Smooth muscle cell (in vitro differentiated cells): ENCODE measurements at regions not wholly inside any gene's neighbourhood (a gene's known extent, or its start where the extent isn't known, plus 50 kb on each side); places are given as distances from the start of the nearest gene placed in this dataset.
A peak's percentile ranks its signal among the peaks of the same experiment; 100 is the strongest.

Experiments used
- DNase-seq: peaks from one replicate; lab custom pipeline; 2025; ENCODE audit not compliant: unreplicated experiment; lab: John Stamatoyannopoulos, UW
- H2AFZ ChIP-seq: fragments of 200-600 bp; sonication (generic); 2 replicates; pipeline ENCODE4 v1.6.0; 2016; ENCODE audit warnings: antibody characterized with exemption, low read depth, mild to moderate bottlenecking
- H3F3A ChIP-seq: fragments of 200-600 bp; sonication (generic); 2 replicates; pipeline ENCODE4 v1.6.0; 2017; ENCODE audit warnings: antibody characterized with exemption, low read depth
- H3K27ac ChIP-seq: fragments of 200-600 bp; sonication (generic); 2 replicates; pipeline ENCODE4 v1.5.1; 2016; ENCODE audit warnings: low read depth, mild to moderate bottlenecking
- H3K27me3 ChIP-seq: fragments of 200-600 bp; sonication (generic); 2 replicates; pipeline ENCODE4 v1.6.1; 2016; ENCODE audit warnings: low read depth, mild to moderate bottlenecking
- H3K36me3 ChIP-seq: fragments of 200-600 bp; sonication (generic); 2 replicates; pipeline ENCODE4 v1.5.1; 2016; ENCODE audit warnings: low read depth
- H3K4me1 ChIP-seq: fragments of 200-600 bp; sonication (generic); 2 replicates; pipeline ENCODE4 v1.5.1; 2016; ENCODE audit warnings: low read depth
- H3K4me2 ChIP-seq: fragments of 200-600 bp; sonication (generic); 2 replicates; pipeline ENCODE4 v1.6.0; 2016; ENCODE audit warnings: mild to moderate bottlenecking
- H3K4me3 ChIP-seq: fragments of 200-600 bp; sonication (generic); 2 replicates; pipeline ENCODE4 v1.5.1; 2016; ENCODE audit warnings: mild to moderate bottlenecking
- H3K79me2 ChIP-seq: fragments of 200-600 bp; sonication (generic); 2 replicates; pipeline ENCODE4 v1.6.0; 2016; ENCODE audit warnings: low read depth, mild to moderate bottlenecking
- H3K9ac ChIP-seq: fragments of 200-600 bp; sonication (generic); 2 replicates; pipeline ENCODE4 v1.6.0; 2016; ENCODE audit warnings: low read depth
- H3K9me3 ChIP-seq: fragments of 200-600 bp; sonication (generic); replicated peaks from 2 replicates; pipeline ENCODE4 v1.5.1; 2016; ENCODE audit warnings: low read depth
- H4K20me1 ChIP-seq: fragments of 200-600 bp; sonication (generic); 2 replicates; pipeline ENCODE4 v1.6.0; 2016; ENCODE audit warnings: low read depth
- CTCF ChIP-seq: fragments of 200-600 bp; sonication (generic); IDR thresholded peaks from 2 replicates; pipeline ENCODE4 v1.5.1; 2017; ENCODE audit warnings: borderline replicate concordance, mild to moderate bottlenecking, antibody characterized with exemption; ENCODE audit not compliant: insufficient read depth, poor library complexity, severe bottlenecking
- WGBS: methylation state at CpG from one replicate; pipeline ENCODE4 v1.1.7; 2016; ENCODE audit warnings: low lambda C conversion rate; 5-methylcytosine and 5-hydroxymethylcytosine counted together

GRCh38 chr4:182973941-182974340, 56.8 kb upstream of the DCTD start:
- Histone ChIP-seq H3K27me3 (no peaks in the 10 kb centered on the region), H3F3A (no peaks in the 10 kb centered on the region), H3K27ac (peak overlapping the region; percentile 37), H3K4me1 (no peaks in the 10 kb centered on the region), H3K36me3 (no peaks in the 10 kb centered on the region), H3K9ac (no peak overlapping the region), H2AFZ (peak overlapping the region; percentile 63), H3K4me2 (peak overlapping the region; percentile 36), H3K79me2 (no peaks in the 10 kb centered on the region), H3K9me3 (no peaks in the 10 kb centered on the region), H3K4me3 (no peak overlapping the region), H4K20me1 (no peaks in the 10 kb centered on the region)
- TF ChIP-seq CTCF: no peak
- WGBS: 96% methylated on average over 11 of the region's 11 CpGs
- no peak for DNase-seq

- H3K9ac ChIP-seq: no peak overlapping the region
- no peaks in the 10 kb centered on the region for H3K79me2 ChIP-seq
- no peak for TF ChIP-seq CTCF
- H3F3A ChIP-seq: no peaks in the 10 kb centered on the region
- peak overlapping the region; percentile 63 for H2AFZ ChIP-seq
- H3K4me2 ChIP-seq: peak overlapping the region; percentile 36
- H3K36me3 ChIP-seq: no peaks in the 10 kb centered on the region
- peak overlapping the region; percentile 37 for H3K27ac ChIP-seq
- H3K4me3 ChIP-seq: no peak overlapping the region
- no peaks in the 10 kb centered on the region for H4K20me1 ChIP-seq
- 37% methylated on average over 3 of the region's 3 CpGs for WGBS
- no peaks in the 10 kb centered on the region for H3K4me1 ChIP-seq
- no peak for DNase-seq
- H3K27me3 ChIP-seq: no peaks in the 10 kb centered on the region
- H3K9me3 ChIP-seq: no peaks in the 10 kb centered on the region
Measured at GRCh38 chr4:182973511-182973911, 56.3 kb upstream of the DCTD start.

- no peaks in the 10 kb centered on the region for H3K4me1 ChIP-seq
- no peak overlapping the region for H3K4me3 ChIP-seq
- no peak for DNase-seq
- H3F3A ChIP-seq: no peaks in the 10 kb centered on the region
- H3K4me2 ChIP-seq: no peak overlapping the region
- 84% methylated on average over 3 of the region's 3 CpGs for WGBS
- H3K27me3 ChIP-seq: no peaks in the 10 kb centered on the region
- H3K79me2 ChIP-seq: no peaks in the 10 kb centered on the region
- no peak for TF ChIP-seq CTCF
- H3K9me3 ChIP-seq: no peaks in the 10 kb centered on the region
- H3K36me3 ChIP-seq: no peaks in the 10 kb centered on the region
- H3K9ac ChIP-seq: no peak overlapping the region
- no peaks in the 10 kb centered on the region for H4K20me1 ChIP-seq
- no peak overlapping the region for H3K27ac ChIP-seq
- H2AFZ ChIP-seq: no peak overlapping the region
Measured at GRCh38 chr4:182971702-182972101, 54.5 kb upstream of the DCTD start.

GRCh38 chr4:182969651-182970279, 52.6 kb upstream of the DCTD start:
- no peak overlapping the region for H3K4me3 ChIP-seq
- no peaks in the 10 kb centered on the region for H4K20me1 ChIP-seq
- no peak overlapping the region for H2AFZ ChIP-seq
- no peaks in the 10 kb centered on the region for H3K36me3 ChIP-seq
- H3K4me2 ChIP-seq: no peak overlapping the region
- H3K27me3 ChIP-seq: no peaks in the 10 kb centered on the region
- no peak for DNase-seq
- 93% methylated on average over 9 of the region's 9 CpGs for WGBS
- TF ChIP-seq CTCF: no peak
- H3K4me1 ChIP-seq: no peaks in the 10 kb centered on the region
- no peak overlapping the region for H3K9ac ChIP-seq
- H3K9me3 ChIP-seq: no peaks in the 10 kb centered on the region
- H3F3A ChIP-seq: no peaks in the 10 kb centered on the region
- H3K27ac ChIP-seq: no peak overlapping the region
- H3K79me2 ChIP-seq: no peaks in the 10 kb centered on the region
